B cell (primary cell): ENCODE measurements at regions not wholly inside any gene's neighbourhood (a gene's known extent, or its start where the extent isn't known, plus 50 kb on each side); places are given as distances from the start of the nearest gene placed in this dataset.
"Not testable (repeated sequence)": the region's sequence is repeated elsewhere in the genome, so short reads cannot be mapped to it uniquely, and the experiment has no call there.

ENCODE experiments used
- ATAC-seq: fragments of 200-7000 bp; cut with Tn5 transposase; one replicate; pipeline ENCODE4 v1.10.0; 2021; ENCODE audit warnings: low read depth, mild to moderate bottlenecking, moderate number of reproducible peaks, moderate library complexity
- CTCF ChIA-PET: fragments of 350-600 bp; sonication (Branson Sonifier 250); formaldehyde crosslinking; loops from one replicate; lab custom pipeline; 2021; ENCODE audit warnings: antibody characterized with exemption, inconsistent platforms; lab: Charles Lee
- POLR2A ChIA-PET: fragments of 350-600 bp; sonication (Branson Sonifier 250); formaldehyde crosslinking; loops from one replicate; lab custom pipeline; 2021; ENCODE audit warnings: antibody characterized with exemption; lab: Charles Lee
- DNase-seq: peaks from one replicate; pipeline ENCODE4 v3.0.0; 2013
- H2AFZ ChIP-seq: 2 replicates; pipeline ENCODE4 v1.6.1; 2012; ENCODE audit warnings: mild to moderate bottlenecking, low read depth, low read length; ENCODE audit not compliant: insufficient read depth, poor library complexity, severe bottlenecking
- H3K27ac ChIP-seq, 2 donors: 1 replicate in 1 of 2; 2 replicates in 1 of 2; pipeline ENCODE4 v1.5.1; 2012 to 2013; ENCODE audit warnings: low read length in 2 of 2, mild to moderate bottlenecking in 2 of 2, moderate library complexity in 1 of 2
- H3K27me3 ChIP-seq, 4 experiments: fragments of 200-600 bp in 1 of 4; sonication (generic) in 1 of 4; replicated peaks in 1 of 4; 1 replicate in 2 of 4; 2 replicates in 2 of 4; pipeline versions ENCODE4 v1.6.1 to v1.7.0; 2013 to 2016; ENCODE audit warnings: low read length in 3 of 4, mild to moderate bottlenecking in 2 of 4, mixed read lengths in 1 of 4, moderate library complexity in 1 of 4; ENCODE audit not compliant: insufficient read depth in 4 of 4, control insufficient read depth in 3 of 4; ENCODE audit errors: control extremely low read depth in 1 of 4
- H3K36me3 ChIP-seq, 2 experiments: replicated peaks in 1 of 2; 1 replicate in 1 of 2; 2 replicates in 1 of 2; pipeline versions ENCODE4 v1.6.1 to v1.7.1; 2013; ENCODE audit warnings: low read length in 1 of 2; ENCODE audit not compliant: insufficient read depth in 2 of 2, control insufficient read depth in 1 of 2; ENCODE audit errors: control extremely low read depth in 1 of 2, extremely low read depth in 1 of 2
- H3K4me1 ChIP-seq, 2 donors: fragments of 200-600 bp in 1 of 2; sonication (generic) in 1 of 2; 1 replicate in 1 of 2; 2 replicates in 1 of 2; pipeline versions ENCODE4 v1.5.1 to v1.6.1; 2013 to 2017; ENCODE audit warnings: low read length in 2 of 2; ENCODE audit not compliant: control insufficient read depth in 2 of 2, insufficient read depth in 2 of 2
- H3K4me2 ChIP-seq: replicated peaks from 2 replicates; pipeline ENCODE3; 2012; ENCODE audit warnings: mild to moderate bottlenecking, low read depth, low read length; ENCODE audit not compliant: poor library complexity, severe bottlenecking
- H3K4me3 ChIP-seq, 5 experiments: fragments of 200-600 bp in 1 of 5; sonication (generic) in 1 of 5; 1 replicate in 3 of 5; 2 replicates in 2 of 5; pipeline versions ENCODE4 v1.5.1 to v1.7.0; 2011 to 2016; ENCODE audit warnings: low read length in 4 of 5, mild to moderate bottlenecking in 4 of 5, low read depth in 2 of 5, control low read depth in 1 of 5, moderate library complexity in 1 of 5; ENCODE audit not compliant: insufficient read depth in 1 of 5; ENCODE audit errors: control extremely low read depth in 1 of 5, extremely low read depth in 1 of 5
- H3K79me2 ChIP-seq: fragments of 200-600 bp; sonication (generic); one replicate; pipeline ENCODE4 v1.6.0; 2016; ENCODE audit warnings: low read length; ENCODE audit not compliant: control insufficient read depth, insufficient read depth
- H3K9ac ChIP-seq: fragments of 200-600 bp; sonication (generic); 2 replicates; pipeline ENCODE4 v1.6.1; 2017; ENCODE audit warnings: mild to moderate bottlenecking, low read length, moderate library complexity
- H3K9me3 ChIP-seq, 3 donors: one replicate each; pipeline versions ENCODE4 v1.6.1 to v1.7.1; 2013; ENCODE audit warnings: low read length in 2 of 3; ENCODE audit not compliant: control insufficient read depth in 2 of 3, insufficient read depth in 1 of 3; ENCODE audit errors: control extremely low read depth in 1 of 3
- H4K20me1 ChIP-seq: 2 replicates; pipeline ENCODE4 v1.6.0; 2012; ENCODE audit warnings: mild to moderate bottlenecking, low read length; ENCODE audit not compliant: insufficient read depth, control insufficient read depth, poor library complexity, severe bottlenecking
- H3K27ac Mint-ChIP-seq: one replicate; pipeline ENCODE4 v1.8.0; 2021; ENCODE audit warnings: mixed read lengths
- H3K27me3 Mint-ChIP-seq: one replicate; pipeline ENCODE4 v1.8.0; 2021; ENCODE audit warnings: mixed read lengths
- H3K4me1 Mint-ChIP-seq: one replicate; pipeline ENCODE4 v1.8.0; 2021; ENCODE audit warnings: mixed read lengths
- H3K4me3 Mint-ChIP-seq: one replicate; pipeline ENCODE4 v1.8.0; 2021; ENCODE audit warnings: mixed read lengths
- H3K9me3 Mint-ChIP-seq: one replicate; pipeline ENCODE4 v1.8.0; 2022; ENCODE audit warnings: mixed read lengths; ENCODE audit not compliant: insufficient read depth
- CTCF ChIP-seq: fragments of 200-600 bp; IDR thresholded peaks from one replicate; pipeline ENCODE4 v1.8.0; 2022; ENCODE audit warnings: antibody characterized with exemption, mild to moderate bottlenecking
- EZH2 ChIP-seq: IDR thresholded peaks from 2 replicates; pipeline ENCODE4 v1.6.1; 2012; ENCODE audit warnings: borderline replicate concordance, low read depth, mild to moderate bottlenecking, moderate library complexity, low read length; ENCODE audit not compliant: insufficient read depth, poor library complexity, severe bottlenecking
- WGBS: methylation state at CpG from one replicate; pipeline ENCODE4 v1.1.5; 2013; ENCODE audit warnings: missing lambda C conversion rate; ENCODE audit not compliant: insufficient coverage; 5-methylcytosine and 5-hydroxymethylcytosine counted together
- intact Hi-C: fragments of 100-400 bp; cut with micrococcal nuclease; formaldehyde crosslinking; loops from one replicate; pipeline ENCODE4 v1.10.0; 2022

- no peak overlapping the region for H3K9ac ChIP-seq
- peaks cover 14% of the 10 kb centered on the region for H3K27me3 Mint-ChIP-seq
- ChIA-PET CTCF (no interaction called here), POLR2A (no interaction called here)
- H3K27me3 ChIP-seq: peaks cover 0 to 10% (median 2%) of the 10 kb centered on the region in 4 experiments
- H3K4me3 ChIP-seq: no peak overlapping the region
- no peaks in the 10 kb centered on the region for H3K4me1 Mint-ChIP-seq
- H3K4me1 ChIP-seq: no peaks in the 10 kb centered on the region
- no CpG with 5 or more reads among the region's 2 CpGs for whole genome bisulfite sequencing
- H3K27ac Mint-ChIP-seq: no peak overlapping the region
- TF ChIP-seq EZH2 (no peak), CTCF (no peak)
- peaks cover 0 to 9% (median 1%) of the 10 kb centered on the region in 3 donors for H3K9me3 ChIP-seq
- no peak overlapping the region for H2AFZ ChIP-seq
- H3K4me3 Mint-ChIP-seq: no peak overlapping the region
- no peaks in the 10 kb centered on the region for H3K36me3 ChIP-seq
- H3K79me2 ChIP-seq: no peaks in the 10 kb centered on the region
- intact Hi-C loops: no loop called here
- no peak overlapping the region for H3K27ac ChIP-seq
- H4K20me1 ChIP-seq: no peaks in the 10 kb centered on the region
- DNase-seq: no peak
- H3K4me2 ChIP-seq: no peak overlapping the region
- no peak for ATAC-seq
- peaks cover 4% of the 10 kb centered on the region for H3K9me3 Mint-ChIP-seq
Measured at GRCh38 chr18:47370052-47370451, 118.6 kb upstream of the SKOR2 start.

GRCh38 chr18:47354061-47354460 is 102.6 kb upstream of the SKOR2 start:
- ATAC-seq, H3K4me1 Mint-ChIP-seq, intact Hi-C loops, H3K36me3 ChIP-seq, H3K9ac ChIP-seq, H3K4me1 ChIP-seq, H3K27ac ChIP-seq, H3K4me3 ChIP-seq, H3K4me2 ChIP-seq, H3K27me3 Mint-ChIP-seq, H2AFZ ChIP-seq, H3K9me3 Mint-ChIP-seq, DNase-seq, H3K9me3 ChIP-seq, H3K4me3 Mint-ChIP-seq, CTCF ChIA-PET, H3K79me2 ChIP-seq, POLR2A ChIA-PET, H3K27ac Mint-ChIP-seq, H3K27me3 ChIP-seq, H4K20me1 ChIP-seq: not testable (repeated sequence)
- WGBS: 99% methylated on average over 15 of the region's 15 CpGs
